NCI-H1417 treated with DMSO at 0.1 percent for 48 hours (cell line): ENCODE measurements at regions not wholly inside any gene's neighbourhood (a gene's known extent, or its start where the extent isn't known, plus 50 kb on each side); places are given as distances from the start of the nearest gene placed in this dataset.

ENCODE experiments used
- DNase-seq: peaks from one replicate; lab custom pipeline; 2025; lab: John Stamatoyannopoulos, UW

DNA sequence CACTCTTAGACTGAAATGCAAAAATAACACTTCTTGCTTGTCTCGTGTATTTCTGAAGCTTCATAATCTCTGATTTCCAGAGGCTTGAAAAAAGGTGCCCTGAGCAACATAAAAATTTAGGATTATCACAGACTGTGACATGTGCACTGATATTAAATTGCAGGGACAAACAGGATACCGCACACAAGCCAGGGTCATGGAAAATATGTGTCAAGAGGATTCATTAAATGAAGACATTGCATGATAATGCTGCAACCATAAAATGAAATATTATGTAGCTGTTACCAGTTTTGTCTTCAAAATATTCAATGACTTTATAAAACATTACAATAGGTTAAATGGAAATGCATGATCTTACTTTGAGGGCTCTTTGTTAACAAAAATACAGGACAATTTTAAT is 328.0 kb downstream of the KCTD8 start:
- DNase-seq = no peak

DNA sequence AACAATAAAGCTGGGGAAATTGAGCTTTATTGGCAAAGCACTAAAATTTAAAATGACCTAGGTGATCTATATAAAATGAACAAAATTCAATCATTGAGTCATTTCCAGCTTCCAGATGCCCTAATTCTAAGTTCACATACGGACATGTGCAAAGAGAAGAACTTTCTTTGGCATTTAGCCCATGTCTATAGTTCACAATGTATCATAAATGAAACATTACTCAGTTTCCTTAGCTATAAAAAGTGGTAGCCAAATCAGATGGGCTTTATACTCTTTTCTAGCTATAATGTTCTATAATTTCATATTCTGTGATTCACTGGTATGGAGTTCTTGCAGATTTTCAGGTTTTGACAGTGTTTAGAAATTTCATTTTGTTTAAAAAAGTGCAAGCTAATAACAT is 327.4 kb downstream of the KCTD8 start:
- DNase-seq = no peak
